ENCODE measurements at regions not wholly inside any gene's neighbourhood (a gene's known extent, or its start where the extent isn't known, plus 50 kb on each side); places are given as distances from the start of the nearest gene placed in this dataset.

- TF ChIP-seq POLR2A (IDR thresholded peaks at IDR 0.05) = no peak
- no peak for TF ChIP-seq CTCF (IDR thresholded peaks at IDR 0.05)
Observed at GRCh38 chr10:123606006-123606405, 60.1 kb upstream of the GPR26 start.
